Activated CD8-positive, alpha-beta memory T cell treated with anti-CD3 and anti-CD28 coated beads, Interleukin-2, amount 10 ng/mL, durations not matched to agents 7 days and 5 days (primary cell): ENCODE measurements at regions not wholly inside any gene's neighbourhood (a gene's known extent, or its start where the extent isn't known, plus 50 kb on each side); places are given as distances from the start of the nearest gene placed in this dataset.
"Not testable (repeated sequence)": the region's sequence is repeated elsewhere in the genome, so short reads cannot be mapped to it uniquely, and the experiment has no call there.

Source experiments
- ATAC-seq: fragments of 150-1000 bp; cut with Tn5 transposase; one replicate; pipeline ENCODE4 v1.10.0; 2021; ENCODE audit warnings: moderate library complexity
- CTCF ChIA-PET: fragments of 350-600 bp; sonication (Branson Sonifier 250); formaldehyde crosslinking; loops from one replicate; lab custom pipeline; 2021; ENCODE audit warnings: antibody characterized with exemption; lab: Charles Lee
- DNase-seq: peaks from one replicate; pipeline ENCODE4 v3.0.0-alpha.2; 2020
- H3K27ac Mint-ChIP-seq: one replicate; pipeline ENCODE4 v1.8.0; 2021; ENCODE audit warnings: mild to moderate bottlenecking, mixed read lengths
- H3K27me3 Mint-ChIP-seq: one replicate; pipeline ENCODE4 v1.8.0; 2021; ENCODE audit warnings: mixed read lengths
- H3K36me3 Mint-ChIP-seq: one replicate; pipeline ENCODE4 v1.8.0; 2021; ENCODE audit warnings: mild to moderate bottlenecking, mixed read lengths
- H3K4me1 Mint-ChIP-seq: one replicate; pipeline ENCODE4 v1.8.0; 2021; ENCODE audit warnings: mixed read lengths
- H3K4me3 Mint-ChIP-seq: one replicate; pipeline ENCODE4 v1.8.0; 2021; ENCODE audit warnings: mild to moderate bottlenecking, moderate library complexity, mixed read lengths
- H3K9me3 Mint-ChIP-seq: one replicate; pipeline ENCODE4 v1.8.0; 2022; ENCODE audit warnings: low read depth, mixed read lengths

DNA sequence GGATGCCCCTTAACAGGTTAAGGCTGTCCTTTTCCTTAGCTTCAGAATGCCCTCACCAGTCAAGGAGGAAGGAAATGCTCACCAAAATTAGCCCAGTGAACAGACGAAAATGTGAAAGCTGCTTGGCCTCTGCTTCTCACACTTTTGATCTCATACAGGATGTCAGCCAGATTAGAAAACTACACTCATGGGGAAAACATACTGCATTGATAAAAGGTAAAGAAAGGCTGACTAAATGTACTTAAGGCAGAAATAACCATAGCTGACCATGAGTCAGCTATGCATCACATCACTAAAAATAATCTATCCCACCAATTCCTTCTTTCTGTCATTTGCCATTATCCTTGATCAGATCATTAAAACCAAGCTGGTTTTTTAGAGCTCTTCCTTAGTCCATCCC is 198.4 kb upstream of the TENT5A start:
- H3K27me3 Mint-ChIP-seq = no peaks in the 10 kb centered on the region
- CTCF ChIA-PET = no interaction called here

DNA sequence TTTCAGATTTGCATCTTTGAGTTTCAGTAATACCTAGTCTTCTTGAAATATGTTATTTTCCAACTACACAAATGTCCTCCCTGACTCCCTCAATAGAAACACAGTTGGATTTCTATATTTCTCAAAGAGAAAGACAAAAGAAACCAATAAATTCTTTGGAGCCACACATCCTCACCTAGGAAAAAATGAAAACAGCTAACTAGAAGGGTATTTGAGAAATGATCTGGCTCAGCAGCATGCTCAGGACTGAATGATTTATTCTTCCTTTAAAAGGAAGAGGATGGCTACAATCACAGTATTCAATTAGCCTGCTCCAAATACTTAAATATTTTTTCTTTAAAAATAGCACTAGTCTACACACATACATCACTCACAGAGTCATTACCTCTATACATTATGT is 196.4 kb upstream of the TENT5A start:
- CTCF ChIA-PET = no interaction called here
- H3K4me1 Mint-ChIP-seq = no peaks in the 10 kb centered on the region
- no peaks in the 10 kb centered on the region for H3K9me3 Mint-ChIP-seq
- H3K36me3 Mint-ChIP-seq = no peaks in the 10 kb centered on the region
- no peak for ATAC-seq
- DNase-seq = no peak
- no peaks in the 10 kb centered on the region for H3K27me3 Mint-ChIP-seq
- H3K4me3 Mint-ChIP-seq = no peak overlapping the region
- H3K27ac Mint-ChIP-seq = no peak overlapping the region

More for the DNA sequence above, 198.4 kb upstream of the TENT5A start:
- H3K27ac Mint-ChIP-seq = no peak overlapping the region
- H3K36me3 Mint-ChIP-seq = no peaks in the 10 kb centered on the region
- H3K4me3 Mint-ChIP-seq = no peak overlapping the region
- ATAC-seq (no peak), DNase-seq (no peak)
- no peaks in the 10 kb centered on the region for H3K9me3 Mint-ChIP-seq
- H3K4me1 Mint-ChIP-seq = no peaks in the 10 kb centered on the region

DNA sequence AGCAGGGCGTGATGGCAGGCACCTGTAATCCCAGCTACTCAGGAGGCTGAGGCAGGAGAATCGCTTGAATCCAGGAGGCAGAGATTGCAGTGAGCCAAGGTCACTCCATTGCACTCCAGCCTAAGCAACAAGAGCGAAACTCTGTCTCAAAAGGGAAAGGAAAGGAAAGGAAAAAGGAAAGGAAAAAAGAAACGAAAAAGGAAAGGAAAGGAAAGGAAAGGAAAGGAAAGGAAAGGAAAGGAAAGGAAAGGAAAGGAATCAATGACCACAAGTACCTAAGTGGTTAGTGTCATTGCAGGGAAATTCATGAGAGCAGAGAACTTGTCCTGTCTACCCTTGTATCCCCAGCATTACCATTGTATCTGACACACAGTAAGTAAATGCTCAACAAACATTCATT is 195.7 kb upstream of the TENT5A start:
- H3K27me3 Mint-ChIP-seq, H3K4me1 Mint-ChIP-seq, CTCF ChIA-PET, H3K27ac Mint-ChIP-seq, H3K4me3 Mint-ChIP-seq, H3K36me3 Mint-ChIP-seq, ATAC-seq, DNase-seq, H3K9me3 Mint-ChIP-seq: not testable (repeated sequence)

DNA sequence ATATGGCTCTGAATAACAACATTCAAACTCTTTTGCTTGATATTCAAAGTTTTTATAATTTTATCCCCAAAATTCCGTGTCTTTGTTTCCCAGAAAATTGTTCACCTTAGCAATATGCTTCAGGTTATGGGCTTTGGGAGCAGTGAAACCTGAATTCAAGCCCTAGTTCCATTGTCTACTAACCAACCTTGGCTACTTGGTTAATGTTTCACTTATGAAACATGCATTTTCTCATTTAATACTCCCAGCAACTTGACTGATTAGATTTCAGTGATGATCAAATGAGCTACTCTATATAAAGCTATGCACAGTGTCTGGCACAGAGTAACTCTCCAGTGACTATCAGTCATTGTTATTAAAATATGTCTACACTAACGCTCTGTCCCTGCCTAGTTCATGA is 192.2 kb upstream of the TENT5A start:
- Mint-ChIP-seq H3K27me3 (no peaks in the 10 kb centered on the region), H3K36me3 (no peaks in the 10 kb centered on the region), H3K4me3 (no peak overlapping the region), H3K9me3 (no peaks in the 10 kb centered on the region), H3K27ac (no peak overlapping the region), H3K4me1 (no peaks in the 10 kb centered on the region)
- DNase-seq (no peak), ATAC-seq (no peak)
- CTCF ChIA-PET = no interaction called here

DNA sequence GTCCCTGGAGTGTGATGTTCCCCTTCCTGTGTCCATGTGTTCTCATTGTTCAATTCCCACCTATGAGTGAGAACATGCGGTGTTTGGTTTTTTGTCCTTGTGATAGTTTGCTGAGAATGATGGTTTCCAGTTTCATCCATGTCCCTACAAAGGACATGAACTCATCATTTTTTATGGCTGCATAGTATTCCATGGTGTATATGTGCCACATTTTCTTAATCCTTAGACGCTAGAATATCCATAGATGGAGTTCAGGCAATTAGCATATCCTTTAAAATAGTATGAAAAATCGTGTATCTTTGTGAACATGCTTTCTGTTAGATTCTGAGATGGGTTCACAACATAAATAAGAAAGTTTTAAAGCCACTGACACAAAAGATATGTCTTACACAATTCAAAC is 190.4 kb upstream of the TENT5A start:
- H3K4me3 Mint-ChIP-seq, DNase-seq, H3K9me3 Mint-ChIP-seq, H3K27me3 Mint-ChIP-seq, H3K36me3 Mint-ChIP-seq, CTCF ChIA-PET, H3K4me1 Mint-ChIP-seq, H3K27ac Mint-ChIP-seq, ATAC-seq: not testable (repeated sequence)

DNA sequence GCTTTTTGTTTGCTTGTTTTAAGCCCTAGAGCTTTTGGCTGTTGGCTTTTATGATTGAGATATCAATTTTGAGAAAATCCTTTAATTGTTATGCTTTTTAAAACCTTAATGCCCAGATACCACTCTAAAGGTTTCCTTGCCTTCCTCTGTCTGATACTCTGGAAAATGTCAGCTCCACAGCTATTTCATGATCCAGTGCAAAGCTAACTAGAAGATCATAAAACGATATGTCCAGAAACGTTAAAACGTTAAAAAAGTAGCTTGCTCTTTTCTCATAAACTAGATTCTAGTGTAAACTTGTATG is 189.5 kb upstream of the TENT5A start:
- DNase-seq (no peak), ATAC-seq (no peak)
- H3K4me3 Mint-ChIP-seq = no peak overlapping the region

DNA sequence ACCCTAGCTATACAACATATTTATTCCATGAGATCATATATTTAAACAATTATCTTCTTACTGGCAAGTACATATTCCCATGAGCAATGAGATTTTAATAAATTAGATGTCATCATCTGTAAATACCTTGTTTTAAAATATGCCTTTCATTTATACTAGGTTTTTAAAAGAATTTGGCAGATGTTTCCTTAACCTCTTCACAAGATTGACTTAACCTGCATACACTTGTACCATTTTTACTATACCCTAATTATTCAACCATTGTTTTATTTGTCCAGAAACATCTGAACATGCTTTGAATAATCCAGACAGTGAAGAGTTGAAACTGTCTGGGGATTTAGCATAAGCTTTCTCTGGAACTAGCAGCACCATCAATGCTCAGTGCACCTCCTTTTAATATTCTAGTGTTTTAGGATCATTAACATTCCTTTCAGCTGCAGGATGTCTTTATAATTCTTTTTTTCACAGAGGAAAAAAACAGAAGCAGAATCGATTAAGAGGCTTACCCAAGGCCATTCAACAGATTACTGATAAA is 188.0 kb upstream of the TENT5A start:
- H3K36me3 Mint-ChIP-seq = no peaks in the 10 kb centered on the region
- no peak for DNase-seq
- H3K4me3 Mint-ChIP-seq = no peak overlapping the region
- no peaks in the 10 kb centered on the region for H3K4me1 Mint-ChIP-seq
- CTCF ChIA-PET = no interaction called here
- H3K27me3 Mint-ChIP-seq = no peaks in the 10 kb centered on the region
- no peaks in the 10 kb centered on the region for H3K9me3 Mint-ChIP-seq
- H3K27ac Mint-ChIP-seq = no peak overlapping the region
- ATAC-seq = no peak

More for the DNA sequence above, 189.5 kb upstream of the TENT5A start:
- no peaks in the 10 kb centered on the region for H3K27me3 Mint-ChIP-seq
- no peaks in the 10 kb centered on the region for H3K36me3 Mint-ChIP-seq
- H3K4me1 Mint-ChIP-seq = no peaks in the 10 kb centered on the region
- H3K9me3 Mint-ChIP-seq = no peaks in the 10 kb centered on the region
- no peak overlapping the region for H3K27ac Mint-ChIP-seq
- CTCF ChIA-PET = no interaction called here

DNA sequence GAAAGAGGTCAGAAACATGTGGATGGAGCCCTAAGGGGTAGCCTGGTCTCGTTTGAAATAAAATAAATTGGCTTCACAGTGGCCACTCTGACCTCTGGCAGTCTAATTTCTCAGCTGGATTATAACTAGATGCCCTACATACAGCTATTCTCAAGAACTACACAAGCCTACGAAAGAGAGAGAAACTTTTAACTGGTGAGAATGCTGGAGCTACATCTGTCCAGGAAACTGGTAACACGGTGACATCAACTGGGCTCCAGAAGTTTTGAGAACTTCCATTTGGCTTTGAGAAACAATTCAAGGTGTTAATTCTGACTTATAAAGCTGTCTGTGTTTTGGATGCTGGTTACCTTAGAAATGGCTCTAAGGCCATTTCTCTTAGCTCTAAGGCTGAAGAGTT is 187.3 kb upstream of the TENT5A start:
- DNase-seq = no peak
- H3K9me3 Mint-ChIP-seq = no peaks in the 10 kb centered on the region
- H3K36me3 Mint-ChIP-seq = no peaks in the 10 kb centered on the region
- no peaks in the 10 kb centered on the region for H3K27me3 Mint-ChIP-seq
- CTCF ChIA-PET = no interaction called here
- ATAC-seq = no peak
- H3K27ac Mint-ChIP-seq = no peak overlapping the region
- H3K4me1 Mint-ChIP-seq = no peaks in the 10 kb centered on the region
- H3K4me3 Mint-ChIP-seq = no peak overlapping the region

DNA sequence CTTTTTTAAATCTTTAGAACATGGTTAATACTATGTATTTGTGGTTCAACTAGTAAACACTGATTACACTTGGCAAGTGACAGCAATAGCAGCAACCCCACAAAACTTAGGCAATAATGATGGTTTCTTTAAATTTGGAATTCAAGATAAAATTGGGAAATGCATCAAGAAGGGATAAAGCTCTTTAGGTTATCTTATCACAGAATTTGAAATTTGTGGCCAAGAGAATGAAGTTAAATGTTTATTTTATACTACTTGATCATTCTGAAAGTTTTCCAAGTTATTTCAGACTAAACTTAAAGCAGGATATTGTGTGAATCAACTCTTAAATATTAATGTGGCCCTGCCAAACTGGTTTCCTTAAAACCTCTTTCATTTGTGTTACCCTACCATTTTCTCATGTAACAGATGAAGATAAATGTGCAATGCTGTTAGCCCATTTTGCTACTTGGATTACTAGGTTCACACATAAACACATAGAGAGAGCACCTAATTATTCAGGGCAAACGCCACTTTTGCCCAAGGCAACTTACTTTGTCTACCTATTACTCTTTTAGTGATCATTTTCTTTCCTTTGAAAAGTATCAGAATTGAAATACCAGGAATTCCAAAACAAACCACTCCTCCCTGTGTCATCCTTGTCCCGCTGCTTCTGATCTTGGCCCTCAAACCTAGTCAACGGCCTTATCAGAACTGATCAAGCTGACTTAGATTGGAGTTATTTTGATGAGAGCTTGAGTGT is 186.7 kb upstream of the TENT5A start:
- Mint-ChIP-seq H3K9me3 (no peaks in the 10 kb centered on the region), H3K36me3 (no peaks in the 10 kb centered on the region), H3K27me3 (no peaks in the 10 kb centered on the region), H3K4me3 (no peak overlapping the region), H3K27ac (no peak overlapping the region), H3K4me1 (no peaks in the 10 kb centered on the region)
- CTCF ChIA-PET = no interaction called here
- ATAC-seq (no peak), DNase-seq (no peak)

DNA sequence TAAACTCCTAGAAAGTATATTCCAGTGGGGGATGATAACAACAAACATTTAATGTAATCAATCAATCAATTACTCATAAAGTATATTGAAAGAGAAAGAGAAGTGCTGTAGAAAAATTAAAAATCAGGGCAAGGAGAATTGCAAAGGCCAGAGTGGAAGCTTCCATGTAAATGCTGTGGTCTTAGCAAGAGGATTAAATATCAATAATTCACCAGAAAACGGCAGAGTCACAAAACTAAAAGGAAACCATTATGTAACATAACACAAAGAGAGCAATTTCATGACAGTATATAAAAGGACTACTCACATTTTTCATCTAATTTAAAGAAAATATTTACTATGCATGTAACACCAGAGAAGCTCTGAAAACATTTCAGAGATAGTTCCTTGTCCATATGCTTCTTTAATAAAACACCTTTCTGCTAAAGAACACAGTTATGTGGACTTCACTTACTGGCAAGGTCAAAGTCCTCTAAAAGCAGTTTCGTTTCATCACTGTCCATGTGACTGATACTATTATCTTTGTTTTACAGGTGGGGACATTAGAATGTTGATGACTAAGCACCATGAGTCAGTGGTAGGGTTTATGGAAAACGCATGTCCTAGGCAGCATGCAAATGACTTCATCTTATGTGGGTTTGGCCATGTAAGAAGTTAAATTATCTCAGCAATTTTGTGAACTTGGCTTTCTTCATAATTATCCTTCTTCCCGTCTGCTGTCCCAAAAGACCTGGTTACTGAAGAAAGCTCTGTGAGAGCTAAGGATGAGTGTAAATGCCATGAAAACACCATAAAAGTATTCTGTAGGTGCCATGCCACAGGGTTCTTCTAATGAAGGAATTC is 185.8 kb upstream of the TENT5A start:
- no peaks in the 10 kb centered on the region for H3K4me1 Mint-ChIP-seq
- H3K36me3 Mint-ChIP-seq = no peaks in the 10 kb centered on the region
- CTCF ChIA-PET = no interaction called here
- DNase-seq (no peak), ATAC-seq (no peak)
- no peaks in the 10 kb centered on the region for H3K27me3 Mint-ChIP-seq
- no peak overlapping the region for H3K27ac Mint-ChIP-seq
- H3K4me3 Mint-ChIP-seq = no peak overlapping the region
- H3K9me3 Mint-ChIP-seq = peaks cover 5% of the 10 kb centered on the region

DNA sequence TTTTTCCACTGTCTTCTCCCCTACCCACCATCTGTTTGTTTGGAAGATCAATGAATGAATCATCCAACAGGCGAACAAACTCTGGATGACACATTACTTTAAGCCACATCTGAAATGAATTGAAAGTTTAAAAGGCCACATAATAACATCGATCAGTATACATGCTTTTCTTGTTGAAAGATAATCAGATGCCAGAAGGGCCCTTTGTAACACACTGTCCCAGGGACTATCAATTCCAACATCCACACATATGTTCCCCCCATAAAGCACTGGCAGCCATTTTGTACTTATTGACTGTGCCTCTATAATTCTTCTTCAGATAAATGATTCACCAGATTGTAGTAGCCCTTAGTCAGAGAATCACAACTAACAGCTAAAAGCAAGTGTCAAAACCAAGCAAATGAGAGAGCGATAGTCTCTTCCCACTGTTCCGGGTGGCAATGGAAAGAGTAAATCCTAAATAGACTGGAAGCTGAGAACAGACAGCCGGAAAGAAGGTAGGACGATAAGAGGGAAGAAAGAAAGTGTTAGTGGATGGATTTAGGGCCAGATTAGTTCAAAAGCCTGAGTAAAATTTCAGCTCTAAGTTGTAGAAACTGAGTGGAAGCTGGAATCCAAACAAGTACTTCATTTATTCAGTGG is 184.9 kb upstream of the TENT5A start:
- no peaks in the 10 kb centered on the region for H3K36me3 Mint-ChIP-seq
- no peaks in the 10 kb centered on the region for H3K27me3 Mint-ChIP-seq
- DNase-seq (no peak), ATAC-seq (no peak)
- peaks cover 5% of the 10 kb centered on the region for H3K9me3 Mint-ChIP-seq
- H3K4me1 Mint-ChIP-seq = no peaks in the 10 kb centered on the region
- no peak overlapping the region for H3K4me3 Mint-ChIP-seq
- CTCF ChIA-PET = no interaction called here
- no peak overlapping the region for H3K27ac Mint-ChIP-seq

DNA sequence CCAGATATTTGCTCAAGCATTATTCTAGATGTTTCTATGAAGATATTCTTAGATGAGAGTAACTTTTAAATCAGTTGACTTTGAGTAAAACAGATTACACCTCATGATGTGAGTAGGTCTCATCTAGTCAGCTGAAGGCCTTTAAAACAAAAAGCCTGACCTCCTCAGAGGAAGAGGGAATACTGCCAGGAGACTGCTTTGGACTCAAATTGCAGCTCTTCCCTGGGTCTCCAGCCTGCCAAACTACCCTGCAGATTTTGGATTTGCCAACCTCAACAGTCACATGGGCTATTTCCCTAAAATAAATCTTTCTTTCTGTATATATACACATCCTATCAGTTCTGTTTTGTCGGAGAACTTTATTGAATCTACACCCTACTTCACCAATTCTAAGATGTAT is 182.5 kb upstream of the TENT5A start:
- ATAC-seq = no peak
- DNase-seq = no peak
- H3K27ac Mint-ChIP-seq = no peak overlapping the region
- H3K4me1 Mint-ChIP-seq = no peaks in the 10 kb centered on the region
- no peaks in the 10 kb centered on the region for H3K27me3 Mint-ChIP-seq
- H3K36me3 Mint-ChIP-seq = no peaks in the 10 kb centered on the region
- H3K4me3 Mint-ChIP-seq = no peak overlapping the region
- H3K9me3 Mint-ChIP-seq = peaks cover 5% of the 10 kb centered on the region
- CTCF ChIA-PET = no interaction called here

DNA sequence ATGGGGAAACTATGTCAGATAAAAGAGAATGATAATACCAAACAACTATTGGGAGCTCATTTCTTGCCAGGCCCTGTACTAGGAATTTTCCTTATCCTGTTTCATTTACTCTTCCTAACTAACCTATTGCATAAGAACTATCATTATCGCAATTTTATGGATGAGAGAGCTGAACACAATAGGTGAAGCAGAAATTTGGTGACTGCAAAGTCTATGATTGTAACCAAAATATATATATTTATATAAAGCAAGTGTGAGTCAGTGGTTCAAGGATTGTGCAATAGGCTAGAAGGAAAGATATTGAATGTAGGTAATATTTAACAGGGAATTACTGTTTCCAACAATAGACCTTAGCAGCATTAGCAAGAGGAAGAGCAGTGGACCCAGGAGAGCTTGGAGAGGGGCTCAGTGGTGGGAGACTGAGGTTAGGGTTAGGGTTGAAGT is 181.1 kb upstream of the TENT5A start:
- H3K4me3 Mint-ChIP-seq = no peak overlapping the region
- no peak overlapping the region for H3K27ac Mint-ChIP-seq
- CTCF ChIA-PET = no interaction called here
- ATAC-seq (no peak), DNase-seq (no peak)
- no peaks in the 10 kb centered on the region for H3K27me3 Mint-ChIP-seq
- H3K9me3 Mint-ChIP-seq = peaks cover 5% of the 10 kb centered on the region
- no peaks in the 10 kb centered on the region for H3K36me3 Mint-ChIP-seq
- H3K4me1 Mint-ChIP-seq = no peaks in the 10 kb centered on the region

DNA sequence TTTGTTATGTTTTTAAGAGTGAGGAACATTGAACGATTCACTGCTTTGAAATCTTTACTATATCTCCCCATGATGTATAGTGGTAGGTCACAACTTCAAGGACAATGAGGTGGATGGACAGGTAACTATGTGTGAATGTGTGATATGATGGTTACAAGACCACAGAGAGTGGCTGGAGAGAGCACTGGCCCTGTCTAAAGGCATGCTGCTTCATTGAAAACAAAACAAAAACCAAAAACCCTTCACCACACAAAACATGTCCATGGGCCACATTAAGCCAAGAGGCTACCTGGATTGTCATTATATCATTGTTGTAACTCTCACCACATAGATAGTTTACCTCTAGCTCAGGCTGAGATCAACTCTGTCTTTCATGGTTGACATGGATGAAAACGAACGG is 180.6 kb upstream of the TENT5A start:
- peaks cover 5% of the 10 kb centered on the region for H3K9me3 Mint-ChIP-seq
- DNase-seq = no peak
- H3K36me3 Mint-ChIP-seq = no peaks in the 10 kb centered on the region
- no peak overlapping the region for H3K4me3 Mint-ChIP-seq
- CTCF ChIA-PET = no interaction called here
- ATAC-seq = no peak
- no peaks in the 10 kb centered on the region for H3K27me3 Mint-ChIP-seq
- no peaks in the 10 kb centered on the region for H3K4me1 Mint-ChIP-seq
- H3K27ac Mint-ChIP-seq = no peak overlapping the region
